Bronchial epithelial cell (primary cell): ENCODE measurements at regions not wholly inside any gene's neighbourhood (a gene's known extent, or its start where the extent isn't known, plus 50 kb on each side); places are given as distances from the start of the nearest gene placed in this dataset.

ENCODE experiments used
- DNase-seq: peaks from one replicate; pipeline ENCODE4 v3.0.0-alpha.2; 2010; ENCODE audit warnings: low read depth
- FAIRE-seq: peaks from 2 replicates; lab custom pipeline; 2011; peaks lifted over from hg19 to GRCh38; lab: Jason Lieb, UNC
- H3K27me3 ChIP-seq: 2 replicates; pipeline ENCODE4 v1.5.1; 2011; ENCODE audit warnings: low read length; ENCODE audit not compliant: control insufficient read depth, insufficient read depth
- H3K36me3 ChIP-seq: 2 replicates; pipeline ENCODE4 v1.5.1; 2011; ENCODE audit warnings: low read length; ENCODE audit not compliant: control insufficient read depth, insufficient read depth
- H3K4me3 ChIP-seq: 2 replicates; pipeline ENCODE4 v1.5.1; 2011; ENCODE audit warnings: mild to moderate bottlenecking, low read depth, low read length, control low read depth
- TF ChIP-seq, protein P1 (sequence below): IDR thresholded peaks from 2 replicates; pipeline ENCODE4 v1.5.1; 2011; ENCODE audit warnings: mild to moderate bottlenecking, moderate library complexity, low read length, control low read depth, inconsistent platforms; ENCODE audit not compliant: insufficient read depth, severe bottlenecking

DNA sequence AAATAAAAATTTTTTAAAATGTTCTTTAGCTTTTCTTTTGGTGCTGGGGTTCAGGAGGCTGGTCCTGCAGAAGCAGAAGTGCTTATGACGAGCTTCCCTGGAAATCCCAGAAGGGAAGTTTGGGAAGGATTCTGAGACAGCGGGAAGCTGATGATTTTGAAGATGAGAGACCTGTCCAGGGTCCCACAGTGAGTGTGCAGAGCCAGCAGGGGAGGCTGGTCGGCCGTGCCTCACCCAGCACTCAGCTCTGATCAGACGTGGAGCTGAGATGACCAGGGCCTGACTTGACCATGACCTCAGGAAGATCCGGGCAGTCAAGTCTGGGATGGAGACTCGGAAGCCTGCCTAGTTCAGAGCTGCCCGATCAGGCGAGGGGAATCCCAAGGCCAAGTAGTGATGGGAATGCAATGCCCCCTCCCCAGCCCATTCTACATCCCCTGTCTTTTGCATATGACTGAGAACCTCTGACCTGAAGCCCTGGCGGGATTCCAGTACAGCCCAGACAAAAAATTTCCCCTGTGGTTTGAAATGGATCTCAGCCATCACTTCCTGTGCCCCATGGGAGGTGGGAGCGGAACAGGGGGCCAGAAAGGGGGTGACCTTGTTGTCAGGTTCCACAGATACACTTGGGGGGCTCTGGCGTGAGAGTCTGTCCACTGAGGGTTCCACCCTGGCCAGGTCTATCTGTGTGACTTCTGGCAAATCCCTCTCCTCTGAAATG is 96.8 kb upstream of the RUNX3 start:
- TF ChIP-seq, protein P1, sequence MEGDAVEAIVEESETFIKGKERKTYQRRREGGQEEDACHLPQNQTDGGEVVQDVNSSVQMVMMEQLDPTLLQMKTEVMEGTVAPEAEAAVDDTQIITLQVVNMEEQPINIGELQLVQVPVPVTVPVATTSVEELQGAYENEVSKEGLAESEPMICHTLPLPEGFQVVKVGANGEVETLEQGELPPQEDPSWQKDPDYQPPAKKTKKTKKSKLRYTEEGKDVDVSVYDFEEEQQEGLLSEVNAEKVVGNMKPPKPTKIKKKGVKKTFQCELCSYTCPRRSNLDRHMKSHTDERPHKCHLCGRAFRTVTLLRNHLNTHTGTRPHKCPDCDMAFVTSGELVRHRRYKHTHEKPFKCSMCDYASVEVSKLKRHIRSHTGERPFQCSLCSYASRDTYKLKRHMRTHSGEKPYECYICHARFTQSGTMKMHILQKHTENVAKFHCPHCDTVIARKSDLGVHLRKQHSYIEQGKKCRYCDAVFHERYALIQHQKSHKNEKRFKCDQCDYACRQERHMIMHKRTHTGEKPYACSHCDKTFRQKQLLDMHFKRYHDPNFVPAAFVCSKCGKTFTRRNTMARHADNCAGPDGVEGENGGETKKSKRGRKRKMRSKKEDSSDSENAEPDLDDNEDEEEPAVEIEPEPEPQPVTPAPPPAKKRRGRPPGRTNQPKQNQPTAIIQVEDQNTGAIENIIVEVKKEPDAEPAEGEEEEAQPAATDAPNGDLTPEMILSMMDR, result no peak
- FAIRE-seq (no peak), DNase-seq (no peak)
- Histone ChIP-seq H3K27me3 (peaks cover 7% of the 10 kb centered on the region), H3K4me3 (no peak overlapping the region), H3K36me3 (no peaks in the 10 kb centered on the region)

DNA sequence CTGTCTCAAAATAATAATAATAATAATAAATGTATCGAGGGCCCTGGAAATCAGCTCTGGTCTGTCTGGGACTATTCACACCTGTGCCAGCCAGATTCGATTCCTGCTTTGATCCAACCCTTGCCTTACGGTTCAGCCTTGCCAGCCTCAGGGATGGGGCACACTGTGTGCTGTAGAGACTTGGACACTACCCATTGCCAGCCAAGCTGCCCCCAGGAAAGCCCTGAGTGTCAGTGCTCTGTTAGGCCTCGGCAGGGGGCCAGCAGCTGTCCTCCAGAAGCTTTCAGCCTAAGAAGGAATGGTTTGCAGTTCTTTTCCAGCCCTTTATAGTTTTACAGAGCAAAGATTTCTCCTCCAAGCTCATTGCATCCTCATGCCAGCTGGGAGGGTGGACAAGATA is 96.2 kb upstream of the RUNX3 start:
- FAIRE-seq (no peak), DNase-seq (no peak)
- H3K4me3 ChIP-seq, result no peak overlapping the region
- H3K27me3 ChIP-seq, result peaks cover 7% of the 10 kb centered on the region
- TF ChIP-seq, protein P1, result no peak
- H3K36me3 ChIP-seq, result no peaks in the 10 kb centered on the region

DNA sequence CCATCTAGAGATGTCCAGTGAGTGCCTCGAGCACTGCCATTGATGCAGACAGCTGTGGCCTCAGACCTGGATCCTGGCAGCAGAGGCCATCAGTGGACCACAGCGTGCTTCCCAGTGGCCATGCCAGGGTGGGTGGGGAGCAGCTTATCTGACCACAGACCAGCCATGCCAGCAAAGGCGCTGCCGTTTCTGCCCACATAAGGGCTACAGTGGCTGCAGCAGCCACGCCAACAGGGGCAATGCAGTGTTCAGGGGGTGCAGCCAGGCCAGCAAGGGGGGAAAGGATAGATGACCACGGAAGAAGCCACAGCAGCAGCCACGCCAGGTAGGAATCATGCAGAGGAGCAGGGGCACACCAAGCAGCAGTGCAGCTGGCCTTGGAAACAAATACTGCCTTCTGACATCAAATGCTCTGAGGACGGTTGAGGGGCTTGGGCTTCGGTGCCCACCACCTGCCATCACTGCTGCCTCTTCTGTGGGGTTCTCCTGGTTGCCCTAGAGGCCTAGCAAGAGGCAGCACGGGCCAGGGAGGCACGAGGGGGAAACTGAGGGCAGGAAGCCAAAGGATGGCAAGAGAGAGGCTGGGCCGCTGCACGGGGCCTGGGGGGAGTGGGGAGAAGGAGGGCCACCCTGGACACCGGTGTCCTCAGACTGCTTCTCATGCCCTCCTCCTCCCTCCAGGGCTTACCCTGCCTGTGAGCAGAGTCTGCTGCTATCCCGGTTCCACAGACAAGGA is 94.7 kb upstream of the RUNX3 start:
- H3K36me3 ChIP-seq, result no peaks in the 10 kb centered on the region
- no peak overlapping the region for H3K4me3 ChIP-seq
- FAIRE-seq, result no peak
- H3K27me3 ChIP-seq, result peaks cover 6% of the 10 kb centered on the region
- no peak for DNase-seq
- TF ChIP-seq, protein P1, result no peak

DNA sequence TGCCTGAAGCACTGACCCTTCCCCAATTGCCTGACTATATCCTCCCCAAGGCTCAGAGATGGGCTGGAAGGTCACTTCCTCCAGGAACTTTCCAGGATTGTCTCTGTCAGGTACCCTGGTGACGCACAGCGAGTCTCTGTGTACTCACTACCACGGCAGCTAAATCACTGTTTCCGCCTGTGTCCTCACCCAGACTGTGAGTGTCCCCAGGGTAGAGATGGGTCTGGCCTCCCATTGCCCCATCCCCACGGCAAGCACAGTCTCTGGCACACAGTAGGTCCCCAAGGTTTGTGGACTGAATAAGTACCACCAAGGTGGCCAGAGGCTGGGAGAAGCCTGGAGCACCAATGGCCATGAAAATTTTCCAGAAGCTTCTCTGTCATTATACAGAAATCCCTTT is 93.8 kb upstream of the RUNX3 start:
- no peaks in the 10 kb centered on the region for H3K36me3 ChIP-seq
- peak; percentile 90 for FAIRE-seq
- TF ChIP-seq, protein P1, result no peak

DNA sequence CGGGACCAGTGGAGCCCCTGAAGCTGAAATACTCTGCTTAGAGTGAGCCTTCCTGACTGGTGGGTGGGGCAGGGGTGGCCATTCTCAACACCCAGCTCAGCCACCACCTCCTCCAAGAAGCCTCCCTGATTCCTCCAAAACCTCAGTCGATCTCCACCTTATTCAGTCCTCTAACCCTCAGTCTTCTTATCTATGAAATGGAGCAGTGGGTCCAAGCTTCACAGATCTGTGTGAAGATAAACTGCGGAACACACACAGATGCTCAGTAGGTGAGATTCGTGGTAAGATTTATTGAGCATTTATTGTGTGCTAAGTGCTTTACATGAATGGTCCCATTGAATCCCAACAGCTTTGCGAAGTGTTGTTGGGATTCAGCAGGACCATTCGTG is 93.1 kb upstream of the RUNX3 start:
- DNase-seq (no peak), FAIRE-seq (no peak)
- no peaks in the 10 kb centered on the region for H3K36me3 ChIP-seq
- H3K4me3 ChIP-seq, result no peak overlapping the region
- H3K27me3 ChIP-seq, result peaks cover 2% of the 10 kb centered on the region
- TF ChIP-seq, protein P1, result no peak

More for the DNA sequence above, 93.8 kb upstream of the RUNX3 start:
- H3K4me3 ChIP-seq, result no peak overlapping the region
- no peak for DNase-seq
- H3K27me3 ChIP-seq, result peaks cover 2% of the 10 kb centered on the region
